DMS79 (cell line): ENCODE measurements at regions not wholly inside any gene's neighbourhood (a gene's known extent, or its start where the extent isn't known, plus 50 kb on each side); places are given as distances from the start of the nearest gene placed in this dataset.

Source experiments
- DNase-seq: peaks from one replicate; lab custom pipeline; 2025; lab: John Stamatoyannopoulos, UW

GRCh38 chr2:146265656-146266055, 1579.2 kb upstream of the ACVR2A start:
- no peak for DNase-seq

GRCh38 chr2:146262606-146263005, 1582.2 kb upstream of the ACVR2A start:
- DNase-seq, result no peak

GRCh38 chr2:146260551-146260950, 1584.3 kb upstream of the ACVR2A start:
- no peak for DNase-seq

GRCh38 chr2:146259816-146260215, 1585.0 kb upstream of the ACVR2A start:
- no peak for DNase-seq

GRCh38 chr2:146258071-146258470, 1586.8 kb upstream of the ACVR2A start:
- no peak for DNase-seq

GRCh38 chr2:146252119-146252518, 1592.7 kb upstream of the ACVR2A start:
- no peak for DNase-seq

- DNase-seq, result no peak
These were observed 1593.5 kb upstream of the ACVR2A start for GRCh38 chr2:146251328-146251727.

- DNase-seq, result no peak
These were observed 1597.9 kb upstream of the ACVR2A start for GRCh38 chr2:146246736-146247523.

GRCh38 chr2:146246002-146246735, 1598.7 kb upstream of the ACVR2A start:
- no peak for DNase-seq

- no peak for DNase-seq
These were observed 1600.0 kb upstream of the ACVR2A start for GRCh38 chr2:146244830-146245229.

GRCh38 chr2:146244131-146244530, 1600.7 kb upstream of the ACVR2A start:
- no peak for DNase-seq

GRCh38 chr2:146241023-146241422, 1603.8 kb upstream of the ACVR2A start:
- no peak for DNase-seq

GRCh38 chr2:146240391-146240790, 1604.4 kb upstream of the ACVR2A start:
- no peak for DNase-seq

- DNase-seq, result no peak
These were observed 1605.3 kb upstream of the ACVR2A start for GRCh38 chr2:146239392-146240135.

GRCh38 chr2:146238254-146238966, 1606.4 kb upstream of the ACVR2A start:
- no peak for DNase-seq

- DNase-seq, result no peak
These were observed 1609.7 kb upstream of the ACVR2A start for GRCh38 chr2:146235158-146235557.

GRCh38 chr2:146229508-146230155, 1615.2 kb upstream of the ACVR2A start:
- DNase-seq, result no peak

GRCh38 chr2:146228466-146229058, 1616.3 kb upstream of the ACVR2A start:
- DNase-seq, result no peak

GRCh38 chr2:146228020-146228393, 1616.8 kb upstream of the ACVR2A start:
- DNase-seq, result no peak

GRCh38 chr2:146227152-146228019, 1617.4 kb upstream of the ACVR2A start:
- DNase-seq, result no peak
